ENCODE measurements at regions not wholly inside any gene's neighbourhood (a gene's known extent, or its start where the extent isn't known, plus 50 kb on each side); places are given as distances from the start of the nearest gene placed in this dataset.

- TF ChIP-seq POLR2A (IDR thresholded peaks at IDR 0.05) (no peak), POLR2AphosphoS5 (IDR thresholded peaks at IDR 0.05) (no peak), CTCF (IDR thresholded peaks at IDR 0.05) (no peak)
- 92% methylated on average over 3 of the region's 3 CpGs for WGBS
- H3K9me3 ChIP-seq, result no peaks in the 10 kb centered on the region
- H3K27ac ChIP-seq, result no peak overlapping the region
- no peaks in the 10 kb centered on the region for H3K27me3 ChIP-seq (replicated peaks; ENCODE audit: insufficient read depth)
- no peak for DNase-seq (ENCODE audit: low spot score)
- H3K4me1 ChIP-seq (replicated peaks), result no peaks in the 10 kb centered on the region
- no peaks in the 10 kb centered on the region for H3K36me3 ChIP-seq
- H3K4me3 ChIP-seq, result no peak overlapping the region
- intact Hi-C loops (cut with DNase I), result no loop called here
These were observed 453.7 kb downstream of the STK39 start for GRCh38 chr2:167793725-167794124.

DNA sequence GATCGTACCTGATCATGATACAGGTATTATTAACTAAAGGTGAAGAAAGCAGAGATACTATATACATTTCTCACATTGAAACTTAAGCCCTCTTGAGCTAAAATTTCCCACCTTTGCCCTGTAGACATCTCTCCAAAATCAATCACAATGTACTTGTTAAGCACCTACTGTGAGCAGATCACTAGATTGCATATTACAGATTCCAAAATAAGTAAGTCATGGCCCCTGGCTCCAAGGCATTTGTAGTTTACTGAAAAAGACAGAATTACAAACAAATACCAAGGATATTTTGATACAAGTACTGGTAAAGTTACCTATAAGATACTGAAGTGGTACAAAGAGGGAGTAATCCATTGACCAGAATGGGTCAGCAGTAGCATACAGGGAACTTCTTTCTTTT is 455.3 kb downstream of the STK39 start:
- Histone ChIP-seq H3K27me3 (replicated peaks; ENCODE audit: insufficient read depth) (no peaks in the 10 kb centered on the region), H3K36me3 (no peaks in the 10 kb centered on the region), H3K4me3 (no peak overlapping the region), H3K4me1 (replicated peaks) (no peaks in the 10 kb centered on the region), H3K9me3 (no peaks in the 10 kb centered on the region), H3K27ac (no peak overlapping the region)
- TF ChIP-seq POLR2AphosphoS5 (IDR thresholded peaks at IDR 0.05), result no peak
- no peak for TF ChIP-seq CTCF (IDR thresholded peaks at IDR 0.05)
- no peak for TF ChIP-seq POLR2A (IDR thresholded peaks at IDR 0.05)
- intact Hi-C loops (cut with DNase I), result no loop called here
- DNase-seq (ENCODE audit: low spot score), result no peak
- WGBS, result 98% methylated on average over 1 of the region's 1 CpG

DNA sequence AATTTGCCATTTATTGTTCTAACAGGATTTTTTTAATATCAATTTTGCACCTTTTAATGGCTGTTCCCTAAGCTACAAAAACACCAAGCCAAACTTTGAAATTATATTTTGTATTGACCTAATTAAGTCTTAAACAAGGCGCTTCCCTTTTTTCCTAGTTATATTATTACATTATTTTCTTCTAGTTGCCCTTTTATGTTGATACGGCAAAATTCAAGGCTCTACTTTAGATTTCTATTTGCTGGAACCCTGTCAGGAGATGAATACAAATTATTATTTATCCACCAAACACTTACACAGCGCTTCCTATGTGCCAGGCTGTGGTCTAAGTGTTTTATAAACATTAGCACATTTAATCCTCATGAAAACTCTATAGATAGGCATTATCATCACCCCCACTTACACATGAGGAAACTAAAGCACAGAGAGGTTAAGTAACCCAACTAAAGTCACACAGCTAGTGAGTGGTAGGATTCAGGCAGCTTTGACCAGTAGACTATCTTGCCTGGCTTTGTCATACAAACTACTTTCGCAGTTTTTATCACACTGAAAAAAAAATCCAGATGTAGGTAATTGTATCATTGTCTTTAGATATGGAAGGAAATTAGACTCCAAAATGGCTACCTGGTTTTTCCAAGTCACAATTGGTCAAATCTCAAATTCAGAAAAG is 456.5 kb downstream of the STK39 start:
- Histone ChIP-seq H3K27ac (no peak overlapping the region), H3K36me3 (no peaks in the 10 kb centered on the region), H3K4me3 (no peak overlapping the region), H3K9me3 (no peaks in the 10 kb centered on the region), H3K4me1 (replicated peaks) (no peaks in the 10 kb centered on the region), H3K27me3 (replicated peaks; ENCODE audit: insufficient read depth) (no peaks in the 10 kb centered on the region)
- WGBS, result 94% methylated on average over 4 of the region's 4 CpGs
- intact Hi-C loops (cut with DNase I), result no loop called here
- no peak for DNase-seq (ENCODE audit: low spot score)
- TF ChIP-seq POLR2A (IDR thresholded peaks at IDR 0.05) (no peak), CTCF (IDR thresholded peaks at IDR 0.05) (no peak), POLR2AphosphoS5 (IDR thresholded peaks at IDR 0.05) (no peak)

DNA sequence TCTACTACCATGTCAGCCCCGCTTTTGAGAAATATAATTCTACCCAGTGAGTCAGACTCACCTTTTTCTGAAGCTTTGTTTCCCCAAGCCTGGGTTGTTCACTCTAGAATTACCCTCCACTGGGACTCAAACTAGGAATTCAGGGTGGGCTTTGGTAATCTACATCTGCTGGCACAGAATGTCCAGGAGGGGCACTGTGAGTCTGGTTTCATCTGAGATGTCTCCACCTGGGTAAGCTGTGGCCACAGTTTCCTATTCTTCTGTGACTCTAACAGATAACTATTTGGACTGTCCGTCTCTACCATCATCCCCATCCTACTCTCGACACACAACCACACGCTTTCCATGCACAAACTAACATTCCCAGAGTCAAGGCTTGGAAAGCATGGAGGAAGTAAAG is 457.2 kb downstream of the STK39 start:
- no peak for DNase-seq (ENCODE audit: low spot score)

More for the DNA sequence above, 457.2 kb downstream of the STK39 start:
- H3K27me3 ChIP-seq (replicated peaks; ENCODE audit: insufficient read depth), result no peaks in the 10 kb centered on the region
- TF ChIP-seq POLR2AphosphoS5 (IDR thresholded peaks at IDR 0.05) (no peak), POLR2A (IDR thresholded peaks at IDR 0.05) (no peak), CTCF (IDR thresholded peaks at IDR 0.05) (no peak)
- intact Hi-C loops (cut with DNase I), result no loop called here
- no peaks in the 10 kb centered on the region for H3K4me1 ChIP-seq (replicated peaks)
- no peaks in the 10 kb centered on the region for H3K36me3 ChIP-seq
- H3K27ac ChIP-seq, result no peak overlapping the region
- no peak overlapping the region for H3K4me3 ChIP-seq
- 97% methylated on average over 4 of the region's 4 CpGs for WGBS
- H3K9me3 ChIP-seq, result no peaks in the 10 kb centered on the region
